ENCODE measurements at regions not wholly inside any gene's neighbourhood (a gene's known extent, or its start where the extent isn't known, plus 50 kb on each side); places are given as distances from the start of the nearest gene placed in this dataset.

GRCh38 chr4:46684041-46684440, 225.0 kb downstream of the COX7B2 start:
- DNase-seq (ENCODE audit: low spot score) = no peak

- DNase-seq (ENCODE audit: low spot score) = no peak
These were observed 232.7 kb downstream of the COX7B2 start for GRCh38 chr4:46676364-46676763.

- no peak for DNase-seq (ENCODE audit: low spot score)
These were observed 234.7 kb downstream of the COX7B2 start for GRCh38 chr4:46674326-46674725.

- DNase-seq (ENCODE audit: low spot score) = no peak
These were observed 241.3 kb downstream of the COX7B2 start for GRCh38 chr4:46667790-46668189.

- no peak for DNase-seq (ENCODE audit: low spot score)
These were observed 253.0 kb downstream of the COX7B2 start for GRCh38 chr4:46656071-46656470.

- no peak for DNase-seq (ENCODE audit: low spot score)
These were observed 255.2 kb downstream of the COX7B2 start for GRCh38 chr4:46653842-46654241.

- DNase-seq (ENCODE audit: low spot score) = no peak
These were observed 259.5 kb upstream of the GABRA2 start for GRCh38 chr4:46649390-46649789.

- DNase-seq (ENCODE audit: low spot score) = peak; percentile 33
These were observed 258.3 kb upstream of the GABRA2 start for GRCh38 chr4:46648088-46648744.

GRCh38 chr4:46645126-46645525, 255.2 kb upstream of the GABRA2 start:
- no peak for DNase-seq (ENCODE audit: low spot score)

Measured in activated CD4-positive, alpha-beta T cell treated with anti-CD3 and anti-CD28 coated beads, Interleukin-2, Interleukin-4, amounts not matched to agents 100 ng/mL and 50 ng/mL, durations not matched to agents 16 hours and 8 hours (primary cell).